ENCODE measurements at regions not wholly inside any gene's neighbourhood (a gene's known extent, or its start where the extent isn't known, plus 50 kb on each side); places are given as distances from the start of the nearest gene placed in this dataset.

GRCh38 chr10:78563314-78563713 lies 505.5 kb upstream of the ZMIZ1 start:
- DNase-seq (ENCODE audit: low spot score): no peak
- in situ Hi-C loops (cut with HindIII; ENCODE audit: low sequenced_read_pairs): no loop called here

GRCh38 chr10:78565841-78566240 lies 502.9 kb upstream of the ZMIZ1 start:
- DNase-seq (ENCODE audit: low spot score): no peak
- in situ Hi-C loops (cut with HindIII; ENCODE audit: low sequenced_read_pairs): no loop called here

- in situ Hi-C loops (cut with HindIII; ENCODE audit: low sequenced_read_pairs): no loop called here
- DNase-seq (ENCODE audit: low spot score): no peak
Measured at GRCh38 chr10:78566284-78567111, 502.3 kb upstream of the ZMIZ1 start.

GRCh38 chr10:78567680-78568455 lies 500.9 kb upstream of the ZMIZ1 start:
- in situ Hi-C loops (cut with HindIII; ENCODE audit: low sequenced_read_pairs): no loop called here
- no peak for DNase-seq (ENCODE audit: low spot score)

- DNase-seq (ENCODE audit: low spot score): no peak
- in situ Hi-C loops (cut with HindIII; ENCODE audit: low sequenced_read_pairs): no loop called here
Measured at GRCh38 chr10:78568620-78569019, 500.1 kb upstream of the ZMIZ1 start.

- peak; percentile 18 for DNase-seq (ENCODE audit: low spot score)
- in situ Hi-C loops (cut with HindIII; ENCODE audit: low sequenced_read_pairs): no loop called here
Measured at GRCh38 chr10:78570633-78571235, 498.0 kb upstream of the ZMIZ1 start.

GRCh38 chr10:78571286-78571685 lies 497.5 kb upstream of the ZMIZ1 start:
- DNase-seq (ENCODE audit: low spot score): peak; percentile 7
- in situ Hi-C loops (cut with HindIII; ENCODE audit: low sequenced_read_pairs): no loop called here

GRCh38 chr10:78571891-78572290 lies 496.9 kb upstream of the ZMIZ1 start:
- in situ Hi-C loops (cut with HindIII; ENCODE audit: low sequenced_read_pairs): no loop called here
- no peak for DNase-seq (ENCODE audit: low spot score)

- in situ Hi-C loops (cut with HindIII; ENCODE audit: low sequenced_read_pairs): no loop called here
- DNase-seq (ENCODE audit: low spot score): no peak
Measured at GRCh38 chr10:78572565-78572964, 496.2 kb upstream of the ZMIZ1 start.

- in situ Hi-C loops (cut with HindIII; ENCODE audit: low sequenced_read_pairs): no loop called here
- no peak for DNase-seq (ENCODE audit: low spot score)
Measured at GRCh38 chr10:78574547-78574946, 494.2 kb upstream of the ZMIZ1 start.

- in situ Hi-C loops (cut with HindIII; ENCODE audit: low sequenced_read_pairs): no loop called here
- DNase-seq (ENCODE audit: low spot score): no peak
Measured at GRCh38 chr10:78575400-78575799, 493.4 kb upstream of the ZMIZ1 start.

- in situ Hi-C loops (cut with HindIII; ENCODE audit: low sequenced_read_pairs): no loop called here
Measured at GRCh38 chr10:78576276-78576675, 492.5 kb upstream of the ZMIZ1 start.

GRCh38 chr10:78577712-78578111 lies 491.1 kb upstream of the ZMIZ1 start:
- in situ Hi-C loops (cut with HindIII; ENCODE audit: low sequenced_read_pairs): no loop called here
- DNase-seq (ENCODE audit: low spot score): no peak

More at GRCh38 chr10:78576276-78576675, 492.5 kb upstream of the ZMIZ1 start:
- DNase-seq (ENCODE audit: low spot score): no peak

GRCh38 chr10:78578929-78579328 lies 489.8 kb upstream of the ZMIZ1 start:
- in situ Hi-C loops (cut with HindIII; ENCODE audit: low sequenced_read_pairs): no loop called here
- peak; percentile 7 for DNase-seq (ENCODE audit: low spot score)

GRCh38 chr10:78579576-78579975 lies 489.2 kb upstream of the ZMIZ1 start:
- in situ Hi-C loops (cut with HindIII; ENCODE audit: low sequenced_read_pairs): no loop called here
- peak; percentile 54 for DNase-seq (ENCODE audit: low spot score)

- in situ Hi-C loops (cut with HindIII; ENCODE audit: low sequenced_read_pairs): no loop called here
- peak; percentile 91 for DNase-seq (ENCODE audit: low spot score)
Measured at GRCh38 chr10:78579995-78580394, 488.8 kb upstream of the ZMIZ1 start.

GRCh38 chr10:78581133-78581694 lies 487.6 kb upstream of the ZMIZ1 start:
- DNase-seq (ENCODE audit: low spot score): no peak
- in situ Hi-C loops (cut with HindIII; ENCODE audit: low sequenced_read_pairs): no loop called here

GRCh38 chr10:78582540-78582939 lies 486.2 kb upstream of the ZMIZ1 start:
- DNase-seq (ENCODE audit: low spot score): no peak
- in situ Hi-C loops (cut with HindIII; ENCODE audit: low sequenced_read_pairs): no loop called here

- DNase-seq (ENCODE audit: low spot score): no peak
- in situ Hi-C loops (cut with HindIII; ENCODE audit: low sequenced_read_pairs): no loop called here
Measured at GRCh38 chr10:78584266-78584665, 484.5 kb upstream of the ZMIZ1 start.

GRCh38 chr10:78584681-78585080 lies 484.1 kb upstream of the ZMIZ1 start:
- in situ Hi-C loops (cut with HindIII; ENCODE audit: low sequenced_read_pairs): no loop called here
- DNase-seq (ENCODE audit: low spot score): no peak
